Fibroblast of pulmonary artery (primary cell): ENCODE measurements at regions not wholly inside any gene's neighbourhood (a gene's known extent, or its start where the extent isn't known, plus 50 kb on each side); places are given as distances from the start of the nearest gene placed in this dataset.
A peak's percentile ranks its signal among the peaks of the same experiment; 100 is the strongest.

Source experiments
- DNase-seq: peaks from one replicate; pipeline ENCODE4 v3.0.0-alpha.2; 2010; ENCODE audit warnings: low read depth
- H3K4me3 ChIP-seq: replicated peaks from 2 replicates; pipeline ENCODE4 v1.5.1; 2011; ENCODE audit warnings: low read depth, mild to moderate bottlenecking, control low read depth, low read length, moderate library complexity
- CTCF ChIP-seq: IDR thresholded peaks from 2 replicates; pipeline ENCODE4 v1.5.1; 2011; ENCODE audit warnings: mild to moderate bottlenecking, control low read depth, low read length, inconsistent platforms; ENCODE audit errors: missing control alignments

DNA sequence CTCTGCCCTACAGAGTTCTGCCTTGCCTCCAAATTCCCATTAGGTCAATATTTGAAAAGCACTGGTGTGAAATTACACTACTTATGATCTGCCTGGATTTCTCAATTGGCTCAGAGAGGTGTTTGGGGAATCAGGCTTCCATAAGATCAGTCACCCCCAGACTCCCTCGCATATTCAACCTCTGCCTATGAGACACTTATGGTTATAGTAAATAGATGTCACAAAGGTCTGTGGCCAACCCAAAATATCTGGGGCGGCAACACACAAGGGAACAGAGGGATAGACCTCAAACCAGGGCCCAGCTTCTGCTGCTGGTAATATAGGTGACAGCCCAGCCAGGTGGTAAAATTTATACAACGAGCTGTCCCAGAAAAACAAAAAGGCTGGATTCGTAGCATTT is 376.7 kb upstream of the ZMIZ1 start:
- DNase-seq = no peak
- no peak overlapping the region for H3K4me3 ChIP-seq
- TF ChIP-seq CTCF = no peak

- TF ChIP-seq CTCF = no peak
- no peak for DNase-seq
- no peak overlapping the region for H3K4me3 ChIP-seq
Observed at GRCh38 chr10:78695846-78696245, 372.9 kb upstream of the ZMIZ1 start.

GRCh38 chr10:78696791-78697395 is 371.9 kb upstream of the ZMIZ1 start:
- TF ChIP-seq CTCF = no peak
- H3K4me3 ChIP-seq = no peak overlapping the region
- no peak for DNase-seq

- no peak for DNase-seq
- no peak for TF ChIP-seq CTCF
- no peak overlapping the region for H3K4me3 ChIP-seq
Observed at GRCh38 chr10:78699971-78700370, 368.8 kb upstream of the ZMIZ1 start.

DNA sequence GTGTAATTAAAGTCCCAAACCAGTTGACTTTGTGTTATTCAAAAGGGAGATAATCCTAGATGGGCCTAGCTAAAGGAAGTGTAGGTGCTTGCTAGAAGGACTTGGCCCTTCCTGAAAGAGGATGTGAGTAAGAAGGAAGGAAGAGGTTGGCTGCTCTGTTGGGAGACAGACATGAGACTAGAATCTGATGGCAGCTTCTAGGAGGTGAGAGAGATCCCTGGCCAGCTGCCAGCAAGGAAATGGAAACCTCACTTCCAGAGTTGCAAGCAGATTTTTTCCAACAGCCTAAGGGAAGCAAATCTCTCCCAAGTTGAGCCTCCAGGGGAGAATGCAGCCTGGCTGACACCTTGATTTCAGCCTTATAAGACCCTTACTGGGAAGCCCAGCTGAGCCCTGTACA is 368.4 kb upstream of the ZMIZ1 start:
- H3K4me3 ChIP-seq = no peak overlapping the region
- no peak for TF ChIP-seq CTCF
- DNase-seq = peak; percentile 56

DNA sequence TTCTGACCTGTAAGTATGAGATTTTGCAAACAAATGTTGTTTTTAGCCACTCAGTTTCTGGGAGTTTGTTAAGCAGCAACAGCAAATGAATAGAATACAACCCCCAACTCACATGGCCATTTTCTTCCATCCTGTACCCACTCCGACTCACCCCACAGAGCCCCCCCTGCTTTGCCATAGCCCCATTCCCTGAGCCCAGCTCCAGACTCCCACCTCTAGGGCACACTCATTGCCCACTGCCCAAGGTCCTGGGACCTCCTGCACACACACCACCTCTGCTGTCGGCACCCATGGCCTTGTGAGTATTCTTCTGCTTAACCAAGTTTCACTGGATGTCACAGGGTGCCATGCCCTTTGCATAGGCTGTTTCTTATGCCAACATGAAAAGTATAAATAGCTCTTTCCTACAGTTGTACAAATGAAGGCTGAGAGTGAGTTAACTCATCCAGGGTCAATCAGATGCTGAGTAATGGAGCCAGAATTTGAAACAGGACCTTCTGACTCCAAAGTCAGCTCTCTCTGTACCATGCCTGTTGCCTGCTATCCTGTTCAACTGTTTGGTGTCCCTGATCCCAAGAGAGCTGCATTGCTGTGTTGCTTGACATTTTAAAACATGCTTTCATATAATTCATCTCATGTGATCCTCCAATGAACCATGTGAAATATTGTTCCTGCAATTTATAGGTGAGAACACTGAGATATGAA is 367.8 kb upstream of the ZMIZ1 start:
- no peak for DNase-seq
- TF ChIP-seq CTCF = no peak
- no peak overlapping the region for H3K4me3 ChIP-seq

DNA sequence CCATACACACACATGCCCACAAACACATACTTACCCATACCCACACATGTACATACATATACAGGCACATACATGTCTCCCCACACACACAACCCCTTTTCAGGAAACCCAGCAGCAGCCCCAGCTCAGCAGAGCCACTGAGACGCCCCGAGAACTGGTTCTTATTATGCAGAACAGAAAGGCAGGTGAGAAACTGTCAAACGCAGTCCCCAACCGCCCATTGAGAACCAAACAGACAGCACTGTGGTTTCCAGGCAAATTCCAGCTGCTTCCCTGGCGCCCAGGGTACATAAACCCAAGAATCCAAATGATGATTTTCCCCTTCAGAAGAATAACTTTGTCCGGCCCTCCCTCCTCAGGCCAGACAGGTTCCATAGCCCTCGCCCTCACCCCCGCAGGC is 366.6 kb upstream of the ZMIZ1 start:
- no peak overlapping the region for H3K4me3 ChIP-seq
- no peak for TF ChIP-seq CTCF
- no peak for DNase-seq
